ENCODE measurements at regions not wholly inside any gene's neighbourhood (a gene's known extent, or its start where the extent isn't known, plus 50 kb on each side); places are given as distances from the start of the nearest gene placed in this dataset.

- TF ChIP-seq CTCF (IDR thresholded peaks at IDR 0.05) (no peak), POLR2A (IDR thresholded peaks at IDR 0.05) (no peak)
Measured at GRCh38 chr3:22012471-22012870, 261.5 kb upstream of the ZNF385D start.
